ENCODE measurements at regions not wholly inside any gene's neighbourhood (a gene's known extent, or its start where the extent isn't known, plus 50 kb on each side); places are given as distances from the start of the nearest gene placed in this dataset.

DNA sequence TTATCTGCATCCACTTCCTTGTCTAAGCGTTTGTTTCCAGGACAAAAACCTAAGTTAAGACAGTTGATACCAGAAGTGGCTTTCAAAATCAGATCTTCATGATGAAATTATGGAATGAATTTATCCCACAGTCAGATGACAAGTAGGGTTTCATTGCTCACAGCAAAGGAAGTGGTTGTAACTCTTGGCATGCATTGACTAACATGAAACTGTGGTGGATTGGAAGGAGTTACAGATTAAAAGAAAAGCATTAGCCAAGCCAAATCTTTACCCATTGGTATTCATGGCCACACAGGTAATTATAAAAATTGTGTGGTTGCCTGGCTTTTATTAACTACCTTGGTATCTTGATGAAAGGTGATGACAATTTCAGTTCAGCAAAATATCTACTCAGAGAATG, 438.0 kb upstream of the NXPH2 start:
- Mint-ChIP-seq H3K4me1 (ENCODE audit: low read depth) (no peaks in the 10 kb centered on the region), H3K9me3 (peaks cover 12% of the 10 kb centered on the region), H3K4me3 (no peak overlapping the region), H3K27ac (no peak overlapping the region), H3K36me3 (ENCODE audit: low read depth) (no peaks in the 10 kb centered on the region), H3K27me3 (ENCODE audit: low read depth) (no peaks in the 10 kb centered on the region)
- DNase-seq: no peak
- intact Hi-C loops (cut with micrococcal nuclease): no loop called here
- CTCF ChIA-PET: no interaction called here

DNA sequence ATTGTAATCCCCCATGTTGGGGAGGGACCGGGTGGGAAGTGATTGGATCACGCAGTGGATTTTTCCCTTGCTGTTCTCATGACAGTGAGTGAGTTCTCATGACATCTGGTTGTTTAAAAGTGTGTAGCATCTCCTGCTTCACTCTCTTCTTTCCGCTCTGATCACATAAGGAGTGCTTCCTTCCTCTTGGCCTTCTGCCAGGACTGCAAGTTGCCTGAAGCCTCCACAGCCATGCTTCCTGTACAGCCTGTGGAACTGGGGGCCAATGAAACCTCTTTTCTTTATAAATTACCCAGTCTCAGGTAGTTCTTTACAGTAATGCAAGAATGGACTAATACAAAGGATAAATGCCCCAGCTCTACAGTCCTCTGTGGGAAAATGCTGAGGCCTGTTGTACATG, 437.5 kb upstream of the NXPH2 start:
- Mint-ChIP-seq H3K27me3 (ENCODE audit: low read depth) (no peaks in the 10 kb centered on the region), H3K9me3 (peaks cover 16% of the 10 kb centered on the region), H3K36me3 (ENCODE audit: low read depth) (no peaks in the 10 kb centered on the region), H3K4me3 (no peak overlapping the region), H3K4me1 (ENCODE audit: low read depth) (no peaks in the 10 kb centered on the region), H3K27ac (no peak overlapping the region)
- intact Hi-C loops (cut with micrococcal nuclease): no loop called here
- CTCF ChIA-PET: no interaction called here
- DNase-seq: no peak

DNA sequence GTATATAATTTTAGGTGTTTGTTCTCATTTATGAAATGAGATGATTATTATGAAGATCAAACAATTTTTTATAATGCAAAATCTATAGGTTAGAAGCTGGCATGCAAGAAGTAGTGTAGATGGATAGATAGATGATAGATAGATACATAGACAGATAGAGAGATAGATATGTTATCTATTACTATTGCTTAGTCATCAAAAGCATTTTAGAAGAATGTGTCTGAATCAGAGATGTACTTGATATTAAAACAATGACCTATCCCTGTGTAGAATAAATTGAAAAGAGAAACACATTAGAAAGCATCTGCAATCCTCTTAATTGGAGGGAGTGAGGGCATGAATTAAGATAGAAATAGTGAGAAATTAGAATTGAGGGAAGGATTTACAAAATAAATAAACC, 436.2 kb upstream of the NXPH2 start:
- H3K4me1 Mint-ChIP-seq (ENCODE audit: low read depth): no peaks in the 10 kb centered on the region
- no peaks in the 10 kb centered on the region for H3K27me3 Mint-ChIP-seq (ENCODE audit: low read depth)
- intact Hi-C loops (cut with micrococcal nuclease): no loop called here
- no peaks in the 10 kb centered on the region for H3K36me3 Mint-ChIP-seq (ENCODE audit: low read depth)
- no peak overlapping the region for H3K27ac Mint-ChIP-seq
- CTCF ChIA-PET: no interaction called here
- no peak overlapping the region for H3K4me3 Mint-ChIP-seq
- peaks cover 18% of the 10 kb centered on the region for H3K9me3 Mint-ChIP-seq
- no peak for DNase-seq

DNA sequence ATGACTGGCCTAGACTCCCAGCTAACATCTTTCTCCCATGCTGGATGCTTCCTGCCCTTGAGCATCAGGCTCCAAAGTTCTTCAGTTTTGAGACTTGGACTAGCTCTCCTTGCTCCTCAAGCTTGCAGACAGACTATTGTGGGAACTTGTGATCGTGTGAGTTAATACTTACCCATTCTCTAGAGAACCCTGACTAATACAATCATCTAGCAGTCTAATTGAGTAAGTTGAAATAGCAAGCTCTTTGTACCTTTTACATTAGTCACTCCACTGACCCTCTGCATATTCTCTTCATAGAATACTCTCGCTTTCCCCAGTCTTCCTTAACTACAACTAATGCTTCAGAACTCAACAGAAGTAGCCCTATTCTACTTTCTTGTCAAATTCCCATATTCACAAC, 434.6 kb upstream of the NXPH2 start:
- intact Hi-C loops (cut with micrococcal nuclease): no loop called here
- Mint-ChIP-seq H3K4me3 (no peak overlapping the region), H3K27me3 (ENCODE audit: low read depth) (no peaks in the 10 kb centered on the region), H3K9me3 (peaks cover 18% of the 10 kb centered on the region), H3K4me1 (ENCODE audit: low read depth) (no peaks in the 10 kb centered on the region), H3K36me3 (ENCODE audit: low read depth) (no peaks in the 10 kb centered on the region), H3K27ac (no peak overlapping the region)
- CTCF ChIA-PET: no interaction called here
- no peak for DNase-seq

DNA sequence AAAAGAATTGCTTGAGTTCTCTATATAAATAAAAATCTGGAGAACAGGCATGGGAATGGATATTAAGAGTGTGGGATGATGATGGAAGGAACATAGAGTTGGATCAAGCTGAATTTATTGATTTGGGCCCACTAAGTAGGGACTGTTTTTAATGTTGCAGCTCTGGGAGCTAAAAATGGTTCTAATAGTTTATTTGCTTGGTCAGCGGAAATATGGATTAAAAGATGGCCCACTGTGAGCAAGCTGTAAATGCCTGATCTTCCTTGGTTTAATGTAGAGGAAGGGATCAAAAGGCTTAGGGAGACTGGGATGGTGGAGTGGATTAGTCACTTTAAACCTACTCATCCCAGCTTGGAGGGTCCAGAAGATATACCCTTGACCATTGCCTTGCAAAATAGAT, 429.4 kb upstream of the NXPH2 start:
- H3K27ac Mint-ChIP-seq: no peak overlapping the region
- intact Hi-C loops (cut with micrococcal nuclease): no loop called here
- no peak for DNase-seq

DNA sequence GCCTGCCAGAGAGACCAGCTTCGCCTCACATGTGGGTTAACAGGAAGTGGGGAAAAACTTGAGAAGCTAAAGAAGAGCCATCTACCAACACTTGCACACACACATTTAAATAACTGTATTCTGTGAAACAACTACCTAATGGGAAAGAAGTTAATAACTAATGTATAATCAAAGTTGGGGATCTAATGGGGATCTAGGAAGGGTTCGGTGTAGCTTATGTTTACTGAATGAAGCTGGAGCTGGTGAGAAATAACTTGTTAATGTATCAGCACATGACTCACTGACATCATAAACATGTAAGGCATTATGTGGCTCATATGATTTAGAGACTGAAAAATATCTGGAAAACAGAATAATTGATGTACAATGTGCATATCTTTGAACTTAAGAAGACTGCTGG, 421.3 kb upstream of the NXPH2 start:
- CTCF ChIA-PET: no interaction called here
- intact Hi-C loops (cut with micrococcal nuclease): no loop called here
- Mint-ChIP-seq H3K4me1 (ENCODE audit: low read depth) (no peaks in the 10 kb centered on the region), H3K9me3 (peaks cover 2% of the 10 kb centered on the region), H3K27me3 (ENCODE audit: low read depth) (no peaks in the 10 kb centered on the region), H3K27ac (no peak overlapping the region), H3K36me3 (ENCODE audit: low read depth) (no peaks in the 10 kb centered on the region), H3K4me3 (no peak overlapping the region)
- no peak for DNase-seq

More for the DNA sequence above, 429.4 kb upstream of the NXPH2 start:
- CTCF ChIA-PET: interaction anchor here (0.9 kb wide), 1 partner anchor 12 kb away, joined by 3 read pairs; no protein-coding TSS in a partner anchor
- H3K4me1 Mint-ChIP-seq (ENCODE audit: low read depth): no peaks in the 10 kb centered on the region
- no peaks in the 10 kb centered on the region for H3K36me3 Mint-ChIP-seq (ENCODE audit: low read depth)
- no peak overlapping the region for H3K4me3 Mint-ChIP-seq
- H3K9me3 Mint-ChIP-seq: peaks cover 12% of the 10 kb centered on the region
- no peaks in the 10 kb centered on the region for H3K27me3 Mint-ChIP-seq (ENCODE audit: low read depth)

DNA sequence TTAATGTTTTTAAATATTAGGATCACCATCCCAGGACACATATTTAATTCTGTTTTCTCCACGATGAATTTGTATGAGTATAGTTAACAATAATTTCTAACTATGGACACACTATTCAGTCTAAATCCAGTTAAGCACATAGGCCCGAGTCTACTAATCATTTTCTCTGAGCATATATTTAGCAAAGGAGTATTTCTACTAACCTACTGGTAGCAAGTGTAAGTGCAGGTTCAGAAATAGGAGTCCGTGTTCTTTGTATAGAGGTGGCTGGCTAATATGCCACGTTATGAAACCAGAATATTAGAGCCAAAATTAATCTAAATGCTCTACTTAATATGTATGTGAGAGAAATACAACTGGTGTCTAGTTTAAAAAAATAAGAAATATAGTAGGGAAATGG, 416.6 kb upstream of the NXPH2 start:
- DNase-seq: no peak
- intact Hi-C loops (cut with micrococcal nuclease): no loop called here
- H3K27ac Mint-ChIP-seq: no peak overlapping the region
- peaks cover 3% of the 10 kb centered on the region for H3K9me3 Mint-ChIP-seq
- no peaks in the 10 kb centered on the region for H3K4me1 Mint-ChIP-seq (ENCODE audit: low read depth)
- no peaks in the 10 kb centered on the region for H3K36me3 Mint-ChIP-seq (ENCODE audit: low read depth)
- H3K27me3 Mint-ChIP-seq (ENCODE audit: low read depth): no peaks in the 10 kb centered on the region
- CTCF ChIA-PET: no interaction called here
- no peak overlapping the region for H3K4me3 Mint-ChIP-seq

DNA sequence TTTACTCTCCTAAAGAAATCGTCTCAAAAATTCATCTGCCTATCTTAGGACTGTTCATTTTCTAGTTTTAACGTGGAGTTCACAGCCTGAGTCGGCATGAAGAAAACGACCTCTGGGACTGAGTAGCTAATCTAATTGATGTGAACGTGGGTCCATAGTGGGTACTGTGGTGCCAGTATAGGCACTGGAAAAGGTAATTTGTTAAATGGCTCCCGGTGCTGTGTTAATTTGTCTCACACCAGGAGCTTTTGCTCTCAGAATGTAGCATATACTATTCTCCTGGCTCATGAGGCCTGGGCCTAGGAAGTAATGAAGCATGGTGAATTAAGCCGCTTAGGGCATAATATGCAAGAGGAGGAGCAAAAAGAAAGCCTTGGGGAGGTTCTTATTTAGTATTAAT, 414.4 kb upstream of the NXPH2 start:
- CTCF ChIA-PET: no interaction called here
- Mint-ChIP-seq H3K4me1 (ENCODE audit: low read depth) (no peaks in the 10 kb centered on the region), H3K9me3 (peaks cover 3% of the 10 kb centered on the region), H3K27ac (no peak overlapping the region), H3K36me3 (ENCODE audit: low read depth) (no peaks in the 10 kb centered on the region), H3K4me3 (no peak overlapping the region), H3K27me3 (ENCODE audit: low read depth) (no peaks in the 10 kb centered on the region)
- intact Hi-C loops (cut with micrococcal nuclease): no loop called here
- DNase-seq: no peak

DNA sequence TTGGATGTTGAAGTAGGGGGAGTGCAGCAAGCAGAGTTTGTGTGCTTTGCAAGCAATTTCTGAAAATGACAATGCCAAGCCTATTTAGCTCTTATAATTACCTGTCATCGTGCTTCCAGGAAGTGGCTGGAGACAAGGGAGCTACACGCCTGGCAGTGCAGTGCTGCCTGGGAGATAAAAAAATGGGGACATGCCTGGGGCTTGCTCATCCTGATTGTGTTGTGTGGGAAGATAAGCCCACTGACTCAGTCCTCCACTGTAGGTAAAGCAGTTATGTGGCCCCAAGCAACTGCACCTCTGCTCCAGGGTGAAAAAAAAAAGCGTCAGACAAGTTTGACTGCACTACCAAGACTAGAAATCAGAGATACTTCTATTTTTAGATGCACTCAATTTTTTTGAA, 396.9 kb upstream of the NXPH2 start:
- Mint-ChIP-seq H3K4me1 (ENCODE audit: low read depth) (no peaks in the 10 kb centered on the region), H3K36me3 (ENCODE audit: low read depth) (no peaks in the 10 kb centered on the region), H3K27me3 (ENCODE audit: low read depth) (no peaks in the 10 kb centered on the region), H3K9me3 (peaks cover 8% of the 10 kb centered on the region), H3K27ac (no peak overlapping the region), H3K4me3 (no peak overlapping the region)
- CTCF ChIA-PET: no interaction called here
- intact Hi-C loops (cut with micrococcal nuclease): no loop called here
- DNase-seq: no peak

DNA sequence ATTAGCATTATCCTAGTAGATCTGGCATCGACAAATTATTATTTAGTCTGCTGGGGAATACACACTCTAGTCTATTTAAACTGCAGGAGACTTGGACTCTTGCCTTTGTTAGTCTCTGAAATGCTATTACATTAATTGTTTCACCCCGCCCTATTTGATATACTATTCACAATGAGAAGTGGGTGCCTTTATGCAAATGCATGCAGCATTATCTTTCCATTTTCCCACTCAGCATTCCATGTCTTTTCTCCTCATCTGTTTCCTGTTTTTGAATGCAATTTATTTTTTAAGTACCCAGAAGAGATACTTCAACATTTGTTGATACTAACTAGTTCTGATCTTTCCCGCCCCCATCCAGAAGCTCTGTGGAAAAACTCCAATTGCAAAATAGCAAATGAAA, 395.3 kb upstream of the NXPH2 start:
- CTCF ChIA-PET: no interaction called here
- no peak overlapping the region for H3K4me3 Mint-ChIP-seq

DNA sequence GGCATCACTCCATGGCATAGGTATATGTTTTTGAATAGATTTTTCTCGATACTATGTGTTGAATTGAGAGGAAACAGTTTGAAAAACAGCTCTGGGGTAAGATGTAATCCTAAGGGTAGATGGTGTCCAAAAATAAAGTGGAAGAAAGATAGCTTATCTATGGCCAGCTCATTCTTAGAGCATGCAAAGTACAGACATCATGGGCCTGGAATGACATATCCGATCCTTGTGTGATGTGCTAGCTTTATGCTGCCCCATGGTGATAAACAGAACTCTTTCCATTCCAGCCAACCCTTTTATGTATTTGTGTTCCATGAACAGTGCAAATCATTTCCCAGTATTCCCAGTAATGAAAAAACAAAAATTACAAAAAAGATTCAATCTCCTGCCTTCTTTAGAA, 390.2 kb upstream of the NXPH2 start:
- Mint-ChIP-seq H3K27me3 (ENCODE audit: low read depth) (no peaks in the 10 kb centered on the region), H3K4me3 (no peak overlapping the region), H3K9me3 (peaks cover 6% of the 10 kb centered on the region), H3K4me1 (ENCODE audit: low read depth) (no peaks in the 10 kb centered on the region), H3K27ac (no peak overlapping the region), H3K36me3 (ENCODE audit: low read depth) (no peaks in the 10 kb centered on the region)
- CTCF ChIA-PET: no interaction called here
- intact Hi-C loops (cut with micrococcal nuclease): no loop called here
- DNase-seq: no peak

More for the DNA sequence above, 395.3 kb upstream of the NXPH2 start:
- DNase-seq: no peak
- peaks cover 9% of the 10 kb centered on the region for H3K9me3 Mint-ChIP-seq
- H3K4me1 Mint-ChIP-seq (ENCODE audit: low read depth): no peaks in the 10 kb centered on the region
- intact Hi-C loops (cut with micrococcal nuclease): no loop called here
- H3K27me3 Mint-ChIP-seq (ENCODE audit: low read depth): no peaks in the 10 kb centered on the region
- no peak overlapping the region for H3K27ac Mint-ChIP-seq
- H3K36me3 Mint-ChIP-seq (ENCODE audit: low read depth): no peaks in the 10 kb centered on the region

DNA sequence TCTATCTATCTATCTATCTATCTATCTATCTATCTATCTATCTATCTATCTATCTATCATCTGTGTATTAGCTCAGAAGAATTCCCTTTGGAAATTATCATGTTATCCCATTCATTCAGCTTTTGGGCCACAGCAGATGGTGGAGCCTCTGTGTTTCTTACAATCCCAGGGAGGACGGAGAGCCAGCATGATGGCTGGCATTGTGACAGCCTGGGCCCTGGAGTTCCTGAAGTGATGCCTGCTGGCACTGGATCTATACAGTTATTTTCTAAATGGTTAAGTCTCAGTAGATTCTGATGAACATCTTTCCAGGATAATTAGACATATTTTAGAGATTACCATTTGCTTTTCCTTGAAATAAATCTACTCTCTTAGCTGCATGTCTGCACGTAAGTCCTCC, 385.4 kb upstream of the NXPH2 start:
- H3K9me3 Mint-ChIP-seq: peaks cover 6% of the 10 kb centered on the region
- no peak overlapping the region for H3K27ac Mint-ChIP-seq
- H3K4me1 Mint-ChIP-seq (ENCODE audit: low read depth): no peaks in the 10 kb centered on the region
- H3K36me3 Mint-ChIP-seq (ENCODE audit: low read depth): no peaks in the 10 kb centered on the region
- no peak overlapping the region for H3K4me3 Mint-ChIP-seq
- no peaks in the 10 kb centered on the region for H3K27me3 Mint-ChIP-seq (ENCODE audit: low read depth)
- CTCF ChIA-PET: no interaction called here
- intact Hi-C loops (cut with micrococcal nuclease): no loop called here
- DNase-seq: no peak

DNA sequence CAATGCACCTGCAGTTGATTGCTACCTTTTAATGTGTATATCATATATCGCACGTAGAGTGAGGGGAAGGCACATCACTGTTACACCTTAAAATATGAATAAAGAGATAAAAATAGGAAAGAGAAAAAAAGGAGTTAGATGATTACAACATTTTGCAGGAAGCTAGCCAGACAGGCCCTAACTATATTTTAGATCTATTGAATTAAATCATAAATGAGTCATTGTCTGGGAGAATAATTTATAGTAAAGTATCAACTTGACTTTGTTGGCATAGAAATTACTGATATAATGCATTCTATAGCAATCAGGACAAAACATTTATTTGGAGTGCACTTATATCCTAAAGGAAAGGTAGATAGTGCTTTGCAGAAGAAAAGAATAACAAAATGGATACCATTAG, 384.9 kb upstream of the NXPH2 start:
- intact Hi-C loops (cut with micrococcal nuclease): no loop called here
- Mint-ChIP-seq H3K27me3 (ENCODE audit: low read depth) (no peaks in the 10 kb centered on the region), H3K4me3 (no peak overlapping the region), H3K4me1 (ENCODE audit: low read depth) (no peaks in the 10 kb centered on the region), H3K36me3 (ENCODE audit: low read depth) (no peaks in the 10 kb centered on the region), H3K27ac (no peak overlapping the region), H3K9me3 (peaks cover 3% of the 10 kb centered on the region)
- CTCF ChIA-PET: no interaction called here
- no peak for DNase-seq

DNA sequence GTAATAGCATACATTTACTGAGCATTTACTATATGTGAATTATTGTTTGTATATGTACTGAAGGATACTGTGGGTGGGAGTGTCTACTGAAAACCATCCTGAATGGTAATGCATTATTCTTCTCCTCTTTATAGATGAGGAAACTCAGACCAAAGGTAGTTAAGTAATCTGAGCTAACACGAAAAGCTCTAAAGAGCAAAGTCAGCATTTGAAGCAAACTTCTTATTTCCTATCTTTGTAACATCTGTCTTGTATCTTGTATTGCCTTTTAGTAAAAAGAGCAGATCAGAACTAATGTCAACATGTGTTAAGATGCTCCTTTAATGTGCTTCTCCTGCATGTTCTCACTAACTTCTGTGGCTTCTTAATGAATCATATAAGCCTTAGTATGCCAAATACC, 382.8 kb upstream of the NXPH2 start:
- DNase-seq: no peak
- Mint-ChIP-seq H3K27me3 (ENCODE audit: low read depth) (no peaks in the 10 kb centered on the region), H3K4me1 (ENCODE audit: low read depth) (no peaks in the 10 kb centered on the region), H3K27ac (no peak overlapping the region), H3K4me3 (no peak overlapping the region), H3K9me3 (peaks cover 5% of the 10 kb centered on the region), H3K36me3 (ENCODE audit: low read depth) (no peaks in the 10 kb centered on the region)
- intact Hi-C loops (cut with micrococcal nuclease): no loop called here
- CTCF ChIA-PET: no interaction called here
